Fibroblast of lung (primary cell): ENCODE measurements at regions not wholly inside any gene's neighbourhood (a gene's known extent, or its start where the extent isn't known, plus 50 kb on each side); places are given as distances from the start of the nearest gene placed in this dataset.

ENCODE experiments used
- CTCF ChIP-seq, 2 donors: IDR thresholded peaks in 1 of 2; conservative IDR thresholded peaks in 1 of 2; 1 replicate in 1 of 2; 2 replicates in 1 of 2; pipeline ENCODE4 v1.5.1; 2011 to 2012; ENCODE audit warnings: low read length in 2 of 2, control low read depth in 1 of 2, inconsistent platforms in 1 of 2, low read depth in 1 of 2, mild to moderate bottlenecking in 1 of 2
- EZH2 ChIP-seq: IDR thresholded peaks from 2 replicates; pipeline ENCODE4 v1.5.1; 2012; ENCODE audit warnings: low read length, control low read depth, mild to moderate bottlenecking; ENCODE audit errors: missing control alignments

- no peak for TF ChIP-seq CTCF (conservative IDR thresholded peaks at IDR 0.05 in 1 of 2, IDR thresholded peaks at IDR 0.05 in 1 of 2; ENCODE audit: low read depth in 1 of 2, low read length in 2 of 2)
- TF ChIP-seq EZH2, result no peak
These were observed 153.5 kb upstream of the SIX2 start for GRCh38 chr2:45162711-45163110.
